Mesenchymal stem cell (in vitro differentiated cells and primary cell): ENCODE measurements at regions not wholly inside any gene's neighbourhood (a gene's known extent, or its start where the extent isn't known, plus 50 kb on each side); places are given as distances from the start of the nearest gene placed in this dataset.

ENCODE experiments used
- DNase-seq: peaks from one replicate; pipeline ENCODE4 v3.0.0-alpha.2; 2013
- H2AFZ ChIP-seq: one replicate; pipeline ENCODE4 v1.6.1; 2013; ENCODE audit warnings: low read depth, mild to moderate bottlenecking, control low read depth, inconsistent platforms, low read length, moderate library complexity
- H2AK5ac ChIP-seq: 2 replicates; pipeline ENCODE4 v1.6.1; 2013; ENCODE audit warnings: low read length, moderate library complexity, mild to moderate bottlenecking, inconsistent platforms; ENCODE audit not compliant: severe bottlenecking
- H2BK120ac ChIP-seq: one replicate; pipeline ENCODE4 v1.6.1; 2013; ENCODE audit warnings: low read depth, mild to moderate bottlenecking, inconsistent platforms, low read length, moderate library complexity
- H2BK12ac ChIP-seq, 2 experiments: one replicate each; pipeline ENCODE4 v1.6.1; 2013; ENCODE audit warnings: inconsistent platforms in 2 of 2, low read length in 2 of 2, mild to moderate bottlenecking in 2 of 2, moderate library complexity in 2 of 2, control low read depth in 1 of 2
- H2BK15ac ChIP-seq: one replicate; pipeline ENCODE4 v1.6.1; 2013; ENCODE audit warnings: mild to moderate bottlenecking, low read depth, inconsistent platforms; ENCODE audit not compliant: poor library complexity, severe bottlenecking
- H2BK5ac ChIP-seq: 2 replicates; pipeline ENCODE4 v1.6.1; 2013; ENCODE audit warnings: low read depth, mild to moderate bottlenecking, low read length, control low read depth, inconsistent platforms; ENCODE audit not compliant: poor library complexity, severe bottlenecking
- H3K14ac ChIP-seq, 2 experiments: one replicate each; pipeline ENCODE4 v1.6.1; 2013; ENCODE audit warnings: inconsistent platforms in 2 of 2, low read length in 2 of 2, control low read depth in 1 of 2, mild to moderate bottlenecking in 1 of 2, moderate library complexity in 1 of 2
- H3K18ac ChIP-seq, 2 experiments: one replicate each; pipeline ENCODE4 v1.6.1; 2013; ENCODE audit warnings: inconsistent platforms in 2 of 2, low read length in 2 of 2, control low read depth in 1 of 2, low read depth in 1 of 2, mild to moderate bottlenecking in 1 of 2
- H3K23ac ChIP-seq, 2 experiments: one replicate each; pipeline ENCODE4 v1.6.1; 2013; ENCODE audit warnings: inconsistent platforms in 2 of 2, low read length in 2 of 2, mild to moderate bottlenecking in 2 of 2, moderate library complexity in 2 of 2, control low read depth in 1 of 2
- H3K27ac ChIP-seq: 2 replicates; pipeline ENCODE4 v1.5.1; 2013; ENCODE audit warnings: mild to moderate bottlenecking, moderate library complexity, low read length, control low read depth, inconsistent platforms; ENCODE audit not compliant: poor library complexity, severe bottlenecking
- H3K27me3 ChIP-seq, 2 experiments: 2 replicates each; pipeline versions ENCODE4 v1.6.1 to v1.7.0; 2013; ENCODE audit warnings: low read length in 2 of 2, mild to moderate bottlenecking in 2 of 2, moderate library complexity in 2 of 2, control low read depth in 1 of 2, inconsistent platforms in 1 of 2; ENCODE audit not compliant: control insufficient read depth in 1 of 2, insufficient read depth in 1 of 2
- H3K36me3 ChIP-seq, 2 experiments: 2 replicates each; pipeline versions ENCODE4 v1.6.1 to v1.7.0; 2013; ENCODE audit warnings: low read length in 2 of 2, control low read depth in 1 of 2, inconsistent platforms in 1 of 2, low read depth in 1 of 2, mild to moderate bottlenecking in 1 of 2; ENCODE audit not compliant: insufficient read depth in 2 of 2, control insufficient read depth in 1 of 2
- H3K4ac ChIP-seq, 2 experiments: one replicate each; pipeline ENCODE4 v1.6.1; 2013; ENCODE audit warnings: inconsistent platforms in 2 of 2, low read length in 2 of 2, mild to moderate bottlenecking in 2 of 2, moderate library complexity in 2 of 2, control low read depth in 1 of 2, low read depth in 1 of 2
- H3K4me1 ChIP-seq: 2 replicates; pipeline ENCODE4 v1.6.1; 2013; ENCODE audit warnings: low read depth, low read length, control low read depth; ENCODE audit not compliant: control insufficient read depth, insufficient read depth
- H3K4me2 ChIP-seq: 2 replicates; pipeline ENCODE4 v1.6.1; 2013; ENCODE audit warnings: low read length, mild to moderate bottlenecking, inconsistent platforms; ENCODE audit not compliant: poor library complexity, severe bottlenecking
- H3K4me3 ChIP-seq, 2 experiments: 2 replicates each; pipeline versions ENCODE4 v1.5.1 to v1.7.0; 2013; ENCODE audit warnings: low read length in 2 of 2, mild to moderate bottlenecking in 2 of 2, control low read depth in 1 of 2, low read depth in 1 of 2; ENCODE audit not compliant: insufficient read depth in 1 of 2
- H3K79me1 ChIP-seq: replicated peaks from 2 replicates; pipeline ENCODE4 v1.6.1; 2013; ENCODE audit warnings: mild to moderate bottlenecking, control low read depth, low read length, inconsistent platforms; ENCODE audit not compliant: poor library complexity, severe bottlenecking
- H3K9ac ChIP-seq: 2 replicates; pipeline ENCODE4 v1.7.0; 2013; ENCODE audit warnings: mild to moderate bottlenecking, low read length, moderate library complexity
- H3K9me3 ChIP-seq: 2 replicates; pipeline ENCODE4 v1.7.0; 2013; ENCODE audit warnings: mild to moderate bottlenecking, low read length; ENCODE audit not compliant: control insufficient read depth
- H4K8ac ChIP-seq: one replicate; pipeline ENCODE4 v1.6.1; 2013; ENCODE audit warnings: inconsistent platforms, mild to moderate bottlenecking, low read length, moderate library complexity
- H4K91ac ChIP-seq: one replicate; pipeline ENCODE4 v1.6.1; 2013; ENCODE audit warnings: mild to moderate bottlenecking, low read length, inconsistent platforms
- WGBS: methylation state at CpG from one replicate; pipeline ENCODE4 v1.1.7; 2013; ENCODE audit warnings: mixed read lengths; 5-methylcytosine and 5-hydroxymethylcytosine counted together

DNA sequence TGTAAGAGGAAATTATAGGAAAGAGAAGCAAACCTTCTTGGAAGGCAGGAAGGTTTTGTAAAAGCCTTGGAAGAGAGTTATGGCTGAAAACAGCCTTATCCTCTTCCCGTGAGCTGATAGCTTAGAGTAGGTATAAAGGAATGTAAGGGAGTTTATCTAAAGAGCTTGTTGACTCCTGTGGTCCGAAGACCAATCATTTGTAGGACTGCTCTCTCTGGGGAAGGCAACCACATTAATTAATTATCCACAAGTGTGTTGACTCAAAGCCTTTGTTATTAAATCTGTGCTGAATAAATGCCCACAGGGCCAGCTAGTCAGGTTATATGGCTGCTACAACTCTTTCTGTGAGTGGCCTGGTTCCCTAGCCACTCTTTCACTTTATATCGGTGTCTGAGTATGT lies 452.1 kb upstream of the RASGRP1 start:
- Histone ChIP-seq H2BK120ac (no peak overlapping the region), H3K4me3 (no peak overlapping the region), H2BK12ac (no peak overlapping the region), H3K9me3 (peaks cover 14% of the 10 kb centered on the region), H3K27ac (peak overlapping the region; percentile 53), H3K36me3 (no peaks in the 10 kb centered on the region), H3K4me2 (peak overlapping the region; percentile 34), H3K79me1 (no peaks in the 10 kb centered on the region), H2AFZ (no peak overlapping the region), H3K14ac (no peak overlapping the region), H3K9ac (no peak overlapping the region), H4K91ac (no peak overlapping the region), H3K18ac (peak overlapping the region in 1 of 2 experiments; percentile 8), H3K4ac (no peak overlapping the region), H3K4me1 (no peaks in the 10 kb centered on the region), H2BK15ac (no peak overlapping the region), H3K23ac (no peak overlapping the region), H3K27me3 (peaks cover 0 to 3% of the 10 kb centered on the region in 2 experiments), H2AK5ac (no peak overlapping the region), H4K8ac (no peak overlapping the region), H2BK5ac (no peak overlapping the region)
- peak; percentile 72 for DNase-seq
- WGBS = 35% methylated on average over 2 of the region's 3 CpGs

DNA sequence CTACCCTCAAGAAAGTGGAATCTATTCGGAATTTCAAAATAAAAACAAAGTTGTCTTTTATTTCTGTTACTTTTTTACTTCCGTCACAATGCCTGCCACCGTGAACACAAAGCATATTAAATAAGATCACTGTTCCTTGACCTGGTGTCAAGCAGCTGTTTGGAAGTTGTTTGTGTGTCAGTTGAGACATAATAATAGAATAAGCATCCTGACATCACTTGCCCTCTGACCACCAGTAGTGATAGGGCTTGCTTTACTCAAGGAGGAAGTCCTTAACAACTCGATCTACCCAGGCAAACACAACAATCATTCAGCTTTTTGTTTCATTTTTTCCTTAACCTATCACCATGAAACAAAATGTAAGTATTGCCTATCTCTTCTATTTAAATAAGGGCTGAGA lies 454.4 kb upstream of the RASGRP1 start:
- H2BK12ac ChIP-seq = no peak overlapping the region
- H3K27ac ChIP-seq = no peak overlapping the region
- no peak overlapping the region for H3K18ac ChIP-seq
- H3K4me3 ChIP-seq = no peak overlapping the region
- no peak overlapping the region for H2BK15ac ChIP-seq
- H3K4me1 ChIP-seq = no peaks in the 10 kb centered on the region
- H2AFZ ChIP-seq = no peak overlapping the region
- no peaks in the 10 kb centered on the region for H3K36me3 ChIP-seq
- no peak overlapping the region for H3K23ac ChIP-seq
- no peak overlapping the region for H2BK120ac ChIP-seq
- 22% methylated on average over 1 of the region's 4 CpGs for WGBS
- no peak overlapping the region for H3K4ac ChIP-seq
- no peak overlapping the region for H2BK5ac ChIP-seq
- no peak overlapping the region for H3K14ac ChIP-seq
- no peak overlapping the region for H3K9ac ChIP-seq
- H3K27me3 ChIP-seq = peaks cover 0 to 3% of the 10 kb centered on the region in 2 experiments
- no peak overlapping the region for H4K8ac ChIP-seq
- H2AK5ac ChIP-seq = no peak overlapping the region
- no peak overlapping the region for H4K91ac ChIP-seq
- H3K79me1 ChIP-seq = no peaks in the 10 kb centered on the region
- H3K4me2 ChIP-seq = no peak overlapping the region
- H3K9me3 ChIP-seq = peaks cover 11% of the 10 kb centered on the region
- DNase-seq = peak; percentile 22

DNA sequence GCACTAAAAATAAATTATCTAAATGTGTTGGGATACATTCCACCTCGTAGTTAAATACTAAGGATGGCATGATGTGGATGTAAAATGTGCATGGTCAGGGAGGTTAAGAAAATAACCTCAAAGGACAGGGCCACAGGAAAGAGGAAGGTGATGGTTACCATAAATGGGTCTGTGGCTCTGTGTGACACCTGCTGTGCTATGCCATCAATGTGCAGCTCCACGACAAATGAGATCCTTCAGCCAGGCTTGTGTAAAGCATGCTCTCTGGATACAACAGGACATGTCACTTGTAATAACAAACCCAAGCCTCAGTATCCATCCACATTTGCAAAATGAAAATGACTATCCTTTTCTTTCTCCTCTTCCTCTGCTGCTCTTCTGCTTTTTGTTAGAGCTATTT lies 456.7 kb upstream of the RASGRP1 start:
- H4K91ac ChIP-seq = no peak overlapping the region
- H3K23ac ChIP-seq = no peak overlapping the region
- no peak overlapping the region for H3K4ac ChIP-seq
- H2BK15ac ChIP-seq = no peak overlapping the region
- no peak overlapping the region for H2BK120ac ChIP-seq
- 86% methylated on average over 2 of the region's 2 CpGs for WGBS
- H2BK5ac ChIP-seq = no peak overlapping the region
- H2AFZ ChIP-seq = no peak overlapping the region
- H3K4me2 ChIP-seq = no peak overlapping the region
- no peaks in the 10 kb centered on the region for H3K36me3 ChIP-seq
- no peak overlapping the region for H2AK5ac ChIP-seq
- H3K14ac ChIP-seq = no peak overlapping the region
- no peak for DNase-seq
- H3K27ac ChIP-seq = no peak overlapping the region
- H3K4me3 ChIP-seq = no peak overlapping the region
- no peak overlapping the region for H4K8ac ChIP-seq
- H3K9me3 ChIP-seq = peaks cover 4% of the 10 kb centered on the region
- no peak overlapping the region for H2BK12ac ChIP-seq
- H3K4me1 ChIP-seq = no peaks in the 10 kb centered on the region
- H3K79me1 ChIP-seq = no peaks in the 10 kb centered on the region
- H3K9ac ChIP-seq = no peak overlapping the region
- no peak overlapping the region for H3K18ac ChIP-seq
- peaks cover 0 to 3% of the 10 kb centered on the region in 2 experiments for H3K27me3 ChIP-seq

DNA sequence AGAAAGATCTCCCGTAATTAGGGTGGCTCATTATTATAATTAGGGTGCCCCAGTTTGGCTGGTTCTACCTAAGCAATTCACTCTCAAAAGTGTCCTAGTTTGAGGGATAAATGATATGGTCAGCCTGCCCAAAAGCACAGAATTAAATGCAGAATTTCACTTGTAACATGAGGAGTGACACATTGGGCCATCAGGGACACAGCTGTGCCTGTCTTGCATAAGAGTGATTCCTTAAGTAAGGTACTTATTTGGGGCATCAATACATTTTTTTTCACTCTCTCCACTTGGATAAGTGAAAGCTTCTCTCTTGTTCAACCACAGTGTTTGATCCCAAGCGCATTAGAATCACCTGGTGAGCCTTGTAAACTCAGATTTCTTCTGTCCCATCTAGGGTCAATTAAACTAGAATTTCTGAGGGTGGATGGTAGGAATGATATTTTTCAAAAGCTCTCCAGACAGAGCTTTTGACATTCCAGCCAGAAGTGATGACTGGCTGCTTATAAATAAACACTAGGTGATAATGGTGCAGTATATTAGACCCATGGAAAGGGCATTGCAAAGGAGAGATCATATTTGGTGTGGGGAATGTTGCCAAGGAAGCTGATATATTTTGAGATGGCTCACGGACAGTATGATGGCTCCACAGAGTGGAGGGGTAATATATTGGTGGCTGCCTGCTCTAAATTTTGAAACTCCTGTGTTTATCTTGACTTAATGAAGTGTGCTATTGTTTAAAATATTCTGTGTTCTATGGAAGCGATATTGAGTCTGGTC lies 458.1 kb upstream of the RASGRP1 start:
- H2AK5ac ChIP-seq = no peak overlapping the region

More for the DNA sequence above, 458.1 kb upstream of the RASGRP1 start:
- Histone ChIP-seq H3K79me1 (no peaks in the 10 kb centered on the region), H4K91ac (no peak overlapping the region), H3K27ac (no peak overlapping the region), H3K4me3 (no peak overlapping the region), H2BK12ac (no peak overlapping the region), H3K9ac (no peak overlapping the region), H3K27me3 (peaks cover 0 to 3% of the 10 kb centered on the region in 2 experiments), H3K4me2 (no peak overlapping the region), H3K4me1 (no peaks in the 10 kb centered on the region), H3K4ac (no peak overlapping the region), H4K8ac (no peak overlapping the region), H2BK15ac (no peak overlapping the region), H3K36me3 (no peaks in the 10 kb centered on the region), H2BK5ac (no peak overlapping the region), H2BK120ac (no peak overlapping the region), H3K18ac (no peak overlapping the region), H3K14ac (no peak overlapping the region), H3K23ac (no peak overlapping the region), H2AFZ (no peak overlapping the region), H3K9me3 (peaks cover 4% of the 10 kb centered on the region)
- WGBS = 91% methylated on average over 4 of the region's 4 CpGs
- no peak for DNase-seq
